Nephron progenitor cell (in vitro differentiated cells): ENCODE measurements at regions not wholly inside any gene's neighbourhood (a gene's known extent, or its start where the extent isn't known, plus 50 kb on each side); places are given as distances from the start of the nearest gene placed in this dataset.

Experiments used
- DNase-seq: peaks from one replicate; pipeline ENCODE4 v3.0.0; 2021
- H3K27ac Mint-ChIP-seq: 2 replicates; pipeline ENCODE4 v1.8.0; 2021; ENCODE audit warnings: mild to moderate bottlenecking, moderate library complexity, mixed read lengths
- H3K27me3 Mint-ChIP-seq: 2 replicates; pipeline ENCODE4 v1.8.0; 2021; ENCODE audit warnings: mild to moderate bottlenecking, low read depth, mixed read lengths; ENCODE audit not compliant: poor library complexity
- H3K36me3 Mint-ChIP-seq: 2 replicates; pipeline ENCODE4 v1.8.0; 2021; ENCODE audit warnings: low read depth, mixed read lengths
- H3K4me1 Mint-ChIP-seq: 2 replicates; pipeline ENCODE4 v1.8.0; 2021; ENCODE audit warnings: mixed read lengths
- H3K4me3 Mint-ChIP-seq: 2 replicates; pipeline ENCODE4 v1.8.0; 2021; ENCODE audit warnings: mild to moderate bottlenecking, moderate library complexity, mixed read lengths
- H3K9me3 Mint-ChIP-seq: 2 replicates; pipeline ENCODE4 v1.8.0; 2021; ENCODE audit warnings: mild to moderate bottlenecking, moderate library complexity, mixed read lengths
- CTCF ChIP-seq: fragments of 200-600 bp; sonication (generic); IDR thresholded peaks from 2 replicates; pipeline ENCODE4 v1.5.0; 2021; ENCODE audit warnings: antibody characterized with exemption

GRCh38 chr7:93021748-93022147 is 96.0 kb downstream of the SAMD9 start:
- H3K27me3 Mint-ChIP-seq, result peaks cover 3% of the 10 kb centered on the region

GRCh38 chr7:93018716-93019115 is 99.1 kb downstream of the SAMD9 start:
- no peak for DNase-seq
- H3K27me3 Mint-ChIP-seq, result peaks cover 3% of the 10 kb centered on the region
- H3K4me1 Mint-ChIP-seq, result peaks cover 50% of the 10 kb centered on the region
- H3K9me3 Mint-ChIP-seq, result peaks cover 6% of the 10 kb centered on the region
- no peak for TF ChIP-seq CTCF
- no peak overlapping the region for H3K27ac Mint-ChIP-seq
- H3K36me3 Mint-ChIP-seq, result no peaks in the 10 kb centered on the region
- no peak overlapping the region for H3K4me3 Mint-ChIP-seq

More at GRCh38 chr7:93021748-93022147, 96.0 kb downstream of the SAMD9 start:
- DNase-seq, result no peak
- peak overlapping the region; percentile 6 for H3K27ac Mint-ChIP-seq
- no peaks in the 10 kb centered on the region for H3K36me3 Mint-ChIP-seq
- no peak overlapping the region for H3K4me3 Mint-ChIP-seq
- peaks cover 6% of the 10 kb centered on the region for H3K9me3 Mint-ChIP-seq
- TF ChIP-seq CTCF, result no peak
- peaks cover 19% of the 10 kb centered on the region for H3K4me1 Mint-ChIP-seq

GRCh38 chr7:93016681-93017381 is 100.9 kb downstream of the SAMD9 start:
- H3K9me3 Mint-ChIP-seq, result no peaks in the 10 kb centered on the region
- peaks cover 3% of the 10 kb centered on the region for H3K27me3 Mint-ChIP-seq
- TF ChIP-seq CTCF, result no peak
- peak overlapping the region; percentile 98 for H3K27ac Mint-ChIP-seq
- H3K4me3 Mint-ChIP-seq, result peak overlapping the region; percentile 69
- no peaks in the 10 kb centered on the region for H3K36me3 Mint-ChIP-seq
- peaks cover 53% of the 10 kb centered on the region for H3K4me1 Mint-ChIP-seq
- peak; percentile 11 for DNase-seq

GRCh38 chr7:93015779-93016481 is 101.8 kb downstream of the SAMD9 start:
- no peaks in the 10 kb centered on the region for H3K36me3 Mint-ChIP-seq
- H3K4me3 Mint-ChIP-seq, result peak overlapping the region; percentile 43
- H3K27ac Mint-ChIP-seq, result peak overlapping the region; percentile 98
- H3K9me3 Mint-ChIP-seq, result no peaks in the 10 kb centered on the region
- peak; percentile 37 for DNase-seq
- peaks cover 53% of the 10 kb centered on the region for H3K4me1 Mint-ChIP-seq
- TF ChIP-seq CTCF, result no peak
- H3K27me3 Mint-ChIP-seq, result peaks cover 3% of the 10 kb centered on the region

GRCh38 chr7:93015101-93015778 is 102.5 kb downstream of the SAMD9 start:
- peak overlapping the region; percentile 98 for H3K27ac Mint-ChIP-seq
- H3K36me3 Mint-ChIP-seq, result no peaks in the 10 kb centered on the region
- H3K4me1 Mint-ChIP-seq, result peaks cover 53% of the 10 kb centered on the region
- H3K9me3 Mint-ChIP-seq, result no peaks in the 10 kb centered on the region
- TF ChIP-seq CTCF, result no peak
- H3K27me3 Mint-ChIP-seq, result peaks cover 3% of the 10 kb centered on the region
- DNase-seq, result no peak
- peak overlapping the region; percentile 28 for H3K4me3 Mint-ChIP-seq
